B cell (primary cell): ENCODE measurements at regions not wholly inside any gene's neighbourhood (a gene's known extent, or its start where the extent isn't known, plus 50 kb on each side); places are given as distances from the start of the nearest gene placed in this dataset.

Experiments
- ATAC-seq: fragments of 200-7000 bp; cut with Tn5 transposase; one replicate; pipeline ENCODE4 v1.10.0; 2021; ENCODE audit warnings: low read depth, mild to moderate bottlenecking, moderate number of reproducible peaks, moderate library complexity
- CTCF ChIA-PET: fragments of 350-600 bp; sonication (Branson Sonifier 250); formaldehyde crosslinking; loops from one replicate; lab custom pipeline; 2021; ENCODE audit warnings: antibody characterized with exemption, inconsistent platforms; lab: Charles Lee
- POLR2A ChIA-PET: fragments of 350-600 bp; sonication (Branson Sonifier 250); formaldehyde crosslinking; loops from one replicate; lab custom pipeline; 2021; ENCODE audit warnings: antibody characterized with exemption; lab: Charles Lee
- DNase-seq: peaks from one replicate; pipeline ENCODE4 v3.0.0; 2013
- H2AFZ ChIP-seq: 2 replicates; pipeline ENCODE4 v1.6.1; 2012; ENCODE audit warnings: mild to moderate bottlenecking, low read depth, low read length; ENCODE audit not compliant: insufficient read depth, poor library complexity, severe bottlenecking
- H3K27ac ChIP-seq, 2 donors: 1 replicate in 1 of 2; 2 replicates in 1 of 2; pipeline ENCODE4 v1.5.1; 2012 to 2013; ENCODE audit warnings: low read length in 2 of 2, mild to moderate bottlenecking in 2 of 2, moderate library complexity in 1 of 2
- H3K27me3 ChIP-seq, 4 experiments: fragments of 200-600 bp in 1 of 4; sonication (generic) in 1 of 4; replicated peaks in 1 of 4; 1 replicate in 2 of 4; 2 replicates in 2 of 4; pipeline versions ENCODE4 v1.6.1 to v1.7.0; 2013 to 2016; ENCODE audit warnings: low read length in 3 of 4, mild to moderate bottlenecking in 2 of 4, mixed read lengths in 1 of 4, moderate library complexity in 1 of 4; ENCODE audit not compliant: insufficient read depth in 4 of 4, control insufficient read depth in 3 of 4; ENCODE audit errors: control extremely low read depth in 1 of 4
- H3K36me3 ChIP-seq, 2 experiments: replicated peaks in 1 of 2; 1 replicate in 1 of 2; 2 replicates in 1 of 2; pipeline versions ENCODE4 v1.6.1 to v1.7.1; 2013; ENCODE audit warnings: low read length in 1 of 2; ENCODE audit not compliant: insufficient read depth in 2 of 2, control insufficient read depth in 1 of 2; ENCODE audit errors: control extremely low read depth in 1 of 2, extremely low read depth in 1 of 2
- H3K4me1 ChIP-seq, 2 donors: fragments of 200-600 bp in 1 of 2; sonication (generic) in 1 of 2; 1 replicate in 1 of 2; 2 replicates in 1 of 2; pipeline versions ENCODE4 v1.5.1 to v1.6.1; 2013 to 2017; ENCODE audit warnings: low read length in 2 of 2; ENCODE audit not compliant: control insufficient read depth in 2 of 2, insufficient read depth in 2 of 2
- H3K4me2 ChIP-seq: replicated peaks from 2 replicates; pipeline ENCODE3; 2012; ENCODE audit warnings: mild to moderate bottlenecking, low read depth, low read length; ENCODE audit not compliant: poor library complexity, severe bottlenecking
- H3K4me3 ChIP-seq, 5 experiments: fragments of 200-600 bp in 1 of 5; sonication (generic) in 1 of 5; 1 replicate in 3 of 5; 2 replicates in 2 of 5; pipeline versions ENCODE4 v1.5.1 to v1.7.0; 2011 to 2016; ENCODE audit warnings: low read length in 4 of 5, mild to moderate bottlenecking in 4 of 5, low read depth in 2 of 5, control low read depth in 1 of 5, moderate library complexity in 1 of 5; ENCODE audit not compliant: insufficient read depth in 1 of 5; ENCODE audit errors: control extremely low read depth in 1 of 5, extremely low read depth in 1 of 5
- H3K79me2 ChIP-seq: fragments of 200-600 bp; sonication (generic); one replicate; pipeline ENCODE4 v1.6.0; 2016; ENCODE audit warnings: low read length; ENCODE audit not compliant: control insufficient read depth, insufficient read depth
- H3K9ac ChIP-seq: fragments of 200-600 bp; sonication (generic); 2 replicates; pipeline ENCODE4 v1.6.1; 2017; ENCODE audit warnings: mild to moderate bottlenecking, low read length, moderate library complexity
- H3K9me3 ChIP-seq, 3 donors: one replicate each; pipeline versions ENCODE4 v1.6.1 to v1.7.1; 2013; ENCODE audit warnings: low read length in 2 of 3; ENCODE audit not compliant: control insufficient read depth in 2 of 3, insufficient read depth in 1 of 3; ENCODE audit errors: control extremely low read depth in 1 of 3
- H4K20me1 ChIP-seq: 2 replicates; pipeline ENCODE4 v1.6.0; 2012; ENCODE audit warnings: mild to moderate bottlenecking, low read length; ENCODE audit not compliant: insufficient read depth, control insufficient read depth, poor library complexity, severe bottlenecking
- H3K27ac Mint-ChIP-seq: one replicate; pipeline ENCODE4 v1.8.0; 2021; ENCODE audit warnings: mixed read lengths
- H3K27me3 Mint-ChIP-seq: one replicate; pipeline ENCODE4 v1.8.0; 2021; ENCODE audit warnings: mixed read lengths
- H3K4me1 Mint-ChIP-seq: one replicate; pipeline ENCODE4 v1.8.0; 2021; ENCODE audit warnings: mixed read lengths
- H3K4me3 Mint-ChIP-seq: one replicate; pipeline ENCODE4 v1.8.0; 2021; ENCODE audit warnings: mixed read lengths
- H3K9me3 Mint-ChIP-seq: one replicate; pipeline ENCODE4 v1.8.0; 2022; ENCODE audit warnings: mixed read lengths; ENCODE audit not compliant: insufficient read depth
- EZH2 ChIP-seq: IDR thresholded peaks from 2 replicates; pipeline ENCODE4 v1.6.1; 2012; ENCODE audit warnings: borderline replicate concordance, low read depth, mild to moderate bottlenecking, moderate library complexity, low read length; ENCODE audit not compliant: insufficient read depth, poor library complexity, severe bottlenecking
- WGBS: methylation state at CpG from one replicate; pipeline ENCODE4 v1.1.5; 2013; ENCODE audit warnings: missing lambda C conversion rate; ENCODE audit not compliant: insufficient coverage; 5-methylcytosine and 5-hydroxymethylcytosine counted together
- intact Hi-C: fragments of 100-400 bp; cut with micrococcal nuclease; formaldehyde crosslinking; loops from one replicate; pipeline ENCODE4 v1.10.0; 2022
- TF ChIP-seq, protein P1 (sequence below): fragments of 200-600 bp; IDR thresholded peaks from one replicate; pipeline ENCODE4 v1.8.0; 2022; ENCODE audit warnings: antibody characterized with exemption, mild to moderate bottlenecking

GRCh38 chr13:89650226-89650625 lies 1697.3 kb upstream of the MIR17HG start:
- Mint-ChIP-seq H3K27ac (no peak overlapping the region), H3K4me3 (no peak overlapping the region), H3K27me3 (no peaks in the 10 kb centered on the region), H3K4me1 (no peaks in the 10 kb centered on the region), H3K9me3 (peaks cover 10% of the 10 kb centered on the region)
- ATAC-seq: no peak
- Histone ChIP-seq H3K4me1 (no peaks in the 10 kb centered on the region), H3K4me2 (no peak overlapping the region), H3K79me2 (no peaks in the 10 kb centered on the region), H3K4me3 (no peak overlapping the region), H3K27ac (no peak overlapping the region), H3K27me3 (no peaks in the 10 kb centered on the region), H2AFZ (no peak overlapping the region), H4K20me1 (no peaks in the 10 kb centered on the region), H3K9me3 (peaks cover 1 to 7% (median 4%) of the 10 kb centered on the region in 3 donors), H3K9ac (no peak overlapping the region), H3K36me3 (no peaks in the 10 kb centered on the region)
- TF ChIP-seq EZH2: no peak
- TF ChIP-seq, protein P1, sequence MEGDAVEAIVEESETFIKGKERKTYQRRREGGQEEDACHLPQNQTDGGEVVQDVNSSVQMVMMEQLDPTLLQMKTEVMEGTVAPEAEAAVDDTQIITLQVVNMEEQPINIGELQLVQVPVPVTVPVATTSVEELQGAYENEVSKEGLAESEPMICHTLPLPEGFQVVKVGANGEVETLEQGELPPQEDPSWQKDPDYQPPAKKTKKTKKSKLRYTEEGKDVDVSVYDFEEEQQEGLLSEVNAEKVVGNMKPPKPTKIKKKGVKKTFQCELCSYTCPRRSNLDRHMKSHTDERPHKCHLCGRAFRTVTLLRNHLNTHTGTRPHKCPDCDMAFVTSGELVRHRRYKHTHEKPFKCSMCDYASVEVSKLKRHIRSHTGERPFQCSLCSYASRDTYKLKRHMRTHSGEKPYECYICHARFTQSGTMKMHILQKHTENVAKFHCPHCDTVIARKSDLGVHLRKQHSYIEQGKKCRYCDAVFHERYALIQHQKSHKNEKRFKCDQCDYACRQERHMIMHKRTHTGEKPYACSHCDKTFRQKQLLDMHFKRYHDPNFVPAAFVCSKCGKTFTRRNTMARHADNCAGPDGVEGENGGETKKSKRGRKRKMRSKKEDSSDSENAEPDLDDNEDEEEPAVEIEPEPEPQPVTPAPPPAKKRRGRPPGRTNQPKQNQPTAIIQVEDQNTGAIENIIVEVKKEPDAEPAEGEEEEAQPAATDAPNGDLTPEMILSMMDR: no peak
- intact Hi-C loops: no loop called here
- WGBS: 84% methylated on average over 7 of the region's 7 CpGs
- POLR2A ChIA-PET: no interaction called here
- no peak for DNase-seq
- CTCF ChIA-PET: no interaction called here

GRCh38 chr13:89660752-89661151 lies 1686.7 kb upstream of the MIR17HG start:
- no peaks in the 10 kb centered on the region for H3K4me1 ChIP-seq
- Mint-ChIP-seq H3K27me3 (no peaks in the 10 kb centered on the region), H3K4me1 (no peaks in the 10 kb centered on the region), H3K9me3 (peaks cover 4% of the 10 kb centered on the region), H3K4me3 (no peak overlapping the region), H3K27ac (no peak overlapping the region)
- no peaks in the 10 kb centered on the region for H3K27me3 ChIP-seq
- ChIA-PET POLR2A (no interaction called here), CTCF (no interaction called here)
- H3K36me3 ChIP-seq: no peaks in the 10 kb centered on the region
- no peak overlapping the region for H2AFZ ChIP-seq
- H3K4me2 ChIP-seq: no peak overlapping the region
- no peaks in the 10 kb centered on the region for H4K20me1 ChIP-seq
- H3K9ac ChIP-seq: no peak overlapping the region
- no peak overlapping the region for H3K27ac ChIP-seq
- no peaks in the 10 kb centered on the region for H3K79me2 ChIP-seq
- peaks cover 0 to 8% (median 0%) of the 10 kb centered on the region in 3 donors for H3K9me3 ChIP-seq
- H3K4me3 ChIP-seq: no peak overlapping the region
- no peak for ATAC-seq
- DNase-seq: no peak
- intact Hi-C loops: no loop called here
- TF ChIP-seq, protein P1: no peak
- TF ChIP-seq EZH2: no peak
